ENCODE measurements at regions not wholly inside any gene's neighbourhood (a gene's known extent, or its start where the extent isn't known, plus 50 kb on each side); places are given as distances from the start of the nearest gene placed in this dataset.

DNA sequence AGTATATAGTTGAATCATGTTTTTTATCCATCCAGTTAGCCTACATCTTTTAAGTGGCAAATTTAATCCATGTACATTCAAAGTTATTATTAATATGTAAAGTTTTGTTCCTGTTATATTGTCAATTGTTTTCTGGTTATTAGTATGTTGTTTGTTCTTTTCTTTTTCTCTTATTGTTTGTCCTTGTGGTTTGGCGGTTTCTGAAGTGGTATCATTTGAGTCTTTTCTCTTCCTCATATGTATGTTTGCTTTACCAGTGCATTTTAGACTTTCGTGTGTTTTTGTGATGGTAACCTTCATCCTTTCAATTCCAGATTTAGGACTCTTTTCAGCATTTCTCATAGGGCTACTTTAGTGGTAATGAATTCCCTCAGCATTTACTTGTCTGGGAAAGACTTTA is 130.4 kb upstream of the RFX3 start:
- Histone ChIP-seq H3K27ac (no peak overlapping the region), H3K27me3 (no peaks in the 10 kb centered on the region), H3K4me3 (ENCODE audit: low read depth in 1 of 2, low read length in 1 of 2) (no peak overlapping the region), H3K36me3 (no peaks in the 10 kb centered on the region), H3K9me3 (no peaks in the 10 kb centered on the region), H3K4me1 (ENCODE audit: control insufficient read depth in 1 of 2, insufficient read depth in 1 of 2, low read depth in 1 of 2, low read length in 1 of 2) (no peaks in the 10 kb centered on the region)
- TF ChIP-seq, protein P1, sequence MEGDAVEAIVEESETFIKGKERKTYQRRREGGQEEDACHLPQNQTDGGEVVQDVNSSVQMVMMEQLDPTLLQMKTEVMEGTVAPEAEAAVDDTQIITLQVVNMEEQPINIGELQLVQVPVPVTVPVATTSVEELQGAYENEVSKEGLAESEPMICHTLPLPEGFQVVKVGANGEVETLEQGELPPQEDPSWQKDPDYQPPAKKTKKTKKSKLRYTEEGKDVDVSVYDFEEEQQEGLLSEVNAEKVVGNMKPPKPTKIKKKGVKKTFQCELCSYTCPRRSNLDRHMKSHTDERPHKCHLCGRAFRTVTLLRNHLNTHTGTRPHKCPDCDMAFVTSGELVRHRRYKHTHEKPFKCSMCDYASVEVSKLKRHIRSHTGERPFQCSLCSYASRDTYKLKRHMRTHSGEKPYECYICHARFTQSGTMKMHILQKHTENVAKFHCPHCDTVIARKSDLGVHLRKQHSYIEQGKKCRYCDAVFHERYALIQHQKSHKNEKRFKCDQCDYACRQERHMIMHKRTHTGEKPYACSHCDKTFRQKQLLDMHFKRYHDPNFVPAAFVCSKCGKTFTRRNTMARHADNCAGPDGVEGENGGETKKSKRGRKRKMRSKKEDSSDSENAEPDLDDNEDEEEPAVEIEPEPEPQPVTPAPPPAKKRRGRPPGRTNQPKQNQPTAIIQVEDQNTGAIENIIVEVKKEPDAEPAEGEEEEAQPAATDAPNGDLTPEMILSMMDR (IDR thresholded peaks at IDR 0.05): no peak

DNA sequence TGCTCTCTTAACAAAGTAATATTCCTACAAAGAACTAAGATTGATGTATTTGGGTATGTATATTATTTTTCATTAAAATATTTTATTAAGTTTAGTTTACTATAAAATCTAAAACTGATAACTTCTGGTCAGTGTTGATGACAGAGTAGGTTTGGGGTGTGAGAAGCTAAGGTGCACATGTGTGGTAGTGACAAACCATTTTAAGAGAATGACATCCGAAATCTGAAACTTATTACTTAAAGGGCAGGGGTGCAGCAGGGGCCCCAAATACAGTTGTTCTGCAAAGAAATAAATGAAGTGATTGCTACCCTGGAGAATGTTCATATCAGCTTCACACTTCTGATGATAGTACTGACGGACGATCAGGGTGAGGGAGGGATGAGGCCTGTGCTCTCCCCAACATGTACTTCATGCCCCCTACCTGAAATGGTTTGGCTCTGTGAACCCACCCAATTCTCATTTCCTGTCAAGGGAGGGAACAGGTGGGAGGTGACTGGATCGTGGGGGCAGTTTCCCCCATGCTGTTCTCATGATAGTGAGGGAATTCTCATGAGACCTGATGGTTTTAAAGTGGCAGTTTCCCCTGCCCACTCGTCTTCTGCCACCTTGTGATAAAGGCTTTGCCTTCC is 125.3 kb upstream of the RFX3 start:
- H3K27me3 ChIP-seq: no peaks in the 10 kb centered on the region
- H3K27ac ChIP-seq: no peak overlapping the region
- no peaks in the 10 kb centered on the region for H3K36me3 ChIP-seq
- H3K4me1 ChIP-seq (ENCODE audit: control insufficient read depth in 1 of 2, insufficient read depth in 1 of 2, low read depth in 1 of 2, low read length in 1 of 2): no peaks in the 10 kb centered on the region
- TF ChIP-seq, protein P1 (IDR thresholded peaks at IDR 0.05): no peak
- no peaks in the 10 kb centered on the region for H3K9me3 ChIP-seq
- no peak overlapping the region for H3K4me3 ChIP-seq (ENCODE audit: low read depth in 1 of 2, low read length in 1 of 2)

DNA sequence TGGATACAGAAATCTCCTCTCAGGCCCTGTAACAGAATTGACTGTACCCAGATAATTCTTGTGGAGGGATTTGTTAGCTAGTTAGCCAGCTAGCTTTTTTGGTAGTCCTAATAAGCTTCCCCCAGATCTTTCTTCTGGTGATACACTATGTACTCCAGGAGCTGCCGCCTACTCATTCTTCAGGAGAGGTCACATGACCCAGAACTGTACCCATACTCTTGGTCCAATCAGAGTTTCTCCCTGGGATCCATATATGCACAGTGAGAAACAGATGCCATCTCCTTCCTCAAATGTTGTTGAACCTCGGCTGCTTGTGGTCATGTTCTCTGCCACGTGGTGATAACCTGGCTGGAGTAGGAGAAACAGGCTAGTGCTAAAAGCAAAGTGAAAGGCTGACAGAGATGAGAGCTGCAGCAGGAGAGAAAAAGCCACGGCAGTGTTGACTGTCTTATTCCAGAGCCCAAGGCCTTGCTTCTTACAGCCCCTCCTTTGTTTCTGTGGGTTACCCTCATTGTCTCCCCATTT is 123.0 kb upstream of the RFX3 start:
- TF ChIP-seq, protein P1 (IDR thresholded peaks at IDR 0.05): no peak
- no peaks in the 10 kb centered on the region for H3K36me3 ChIP-seq
- H3K4me1 ChIP-seq (ENCODE audit: control insufficient read depth in 1 of 2, insufficient read depth in 1 of 2, low read depth in 1 of 2, low read length in 1 of 2): no peaks in the 10 kb centered on the region
- H3K27ac ChIP-seq: no peak overlapping the region
- H3K27me3 ChIP-seq: no peaks in the 10 kb centered on the region
- H3K9me3 ChIP-seq: no peaks in the 10 kb centered on the region
- no peak overlapping the region for H3K4me3 ChIP-seq (ENCODE audit: low read depth in 1 of 2, low read length in 1 of 2)

DNA sequence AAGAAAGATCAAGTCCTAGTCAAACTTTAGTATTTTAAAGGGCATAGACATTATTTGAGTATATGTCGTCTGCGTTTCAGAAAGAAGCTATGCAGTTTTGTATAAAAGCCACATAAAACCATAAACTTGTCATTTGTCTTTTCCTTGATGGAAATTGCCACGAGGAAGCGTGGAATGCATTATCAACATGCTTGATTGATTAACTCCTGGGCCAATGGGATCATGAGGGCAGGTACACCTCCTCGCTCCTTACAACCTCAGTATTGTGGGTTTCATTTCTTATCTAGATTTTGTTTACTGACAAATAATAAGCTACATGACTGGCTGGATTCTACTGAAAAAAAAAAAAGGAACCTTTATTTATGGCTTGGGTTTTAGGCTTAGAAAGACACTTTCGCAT is 122.5 kb upstream of the RFX3 start:
- no peak overlapping the region for H3K4me3 ChIP-seq (ENCODE audit: low read depth in 1 of 2, low read length in 1 of 2)
- no peaks in the 10 kb centered on the region for H3K27me3 ChIP-seq
- no peak overlapping the region for H3K27ac ChIP-seq
- no peaks in the 10 kb centered on the region for H3K9me3 ChIP-seq
- TF ChIP-seq, protein P1 (IDR thresholded peaks at IDR 0.05): no peak
- no peaks in the 10 kb centered on the region for H3K36me3 ChIP-seq
- no peaks in the 10 kb centered on the region for H3K4me1 ChIP-seq (ENCODE audit: control insufficient read depth in 1 of 2, insufficient read depth in 1 of 2, low read depth in 1 of 2, low read length in 1 of 2)

DNA sequence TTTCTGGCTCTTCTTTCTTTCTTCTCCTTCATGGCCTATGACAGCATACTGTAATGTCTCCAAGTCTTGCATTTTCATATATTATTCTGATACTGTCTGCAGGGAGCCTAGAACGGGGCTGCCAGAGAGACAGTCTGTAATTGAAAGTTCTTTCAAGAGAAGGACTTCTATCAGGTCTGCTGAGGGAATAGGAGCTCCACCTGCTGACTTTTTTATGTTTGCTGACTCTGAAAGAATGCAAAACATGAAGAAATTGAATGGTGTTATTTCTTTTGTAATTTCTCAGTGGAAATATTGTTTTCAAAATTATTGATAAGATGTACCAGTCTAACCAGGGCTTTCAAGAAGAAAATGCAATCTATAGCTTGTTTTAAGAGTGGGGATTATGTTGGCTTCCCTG is 121.9 kb upstream of the RFX3 start:
- Histone ChIP-seq H3K27ac (no peak overlapping the region), H3K36me3 (no peaks in the 10 kb centered on the region), H3K9me3 (no peaks in the 10 kb centered on the region), H3K4me3 (ENCODE audit: low read depth in 1 of 2, low read length in 1 of 2) (no peak overlapping the region), H3K4me1 (ENCODE audit: control insufficient read depth in 1 of 2, insufficient read depth in 1 of 2, low read depth in 1 of 2, low read length in 1 of 2) (no peaks in the 10 kb centered on the region), H3K27me3 (no peaks in the 10 kb centered on the region)
- TF ChIP-seq, protein P1 (IDR thresholded peaks at IDR 0.05): no peak

All from neutrophil (primary cell).